SK-N-SH (cell line): ENCODE measurements at regions not wholly inside any gene's neighbourhood (a gene's known extent, or its start where the extent isn't known, plus 50 kb on each side); places are given as distances from the start of the nearest gene placed in this dataset.

ENCODE experiments used
- CTCF ChIA-PET: fragments of 300-600, 350-600 bp; formaldehyde crosslinking; extraction: SDS; loops from one replicate; lab custom pipeline; 2021; lab: Yijun Ruan, JAX
- POLR2A ChIA-PET: fragments of 350-600 bp; sonication (Branson Sonifier 250); formaldehyde crosslinking; extraction: SDS; loops from one replicate; lab custom pipeline; 2020; ENCODE audit warnings: antibody characterized with exemption, inconsistent platforms; lab: Yijun Ruan, JAX
- DNase-seq: peaks from one replicate; pipeline ENCODE4 v3.0.0; 2012
- H2AFZ ChIP-seq: fragments of 200-600 bp; sonication (generic); 2 replicates; pipeline ENCODE4 v1.8.1; 2016; ENCODE audit warnings: antibody characterized with exemption, mild to moderate bottlenecking, low read depth
- H3F3A ChIP-seq: fragments of 200-600 bp; sonication (generic); replicated peaks from 2 replicates; pipeline ENCODE3; 2016; ENCODE audit warnings: antibody characterized with exemption, mild to moderate bottlenecking; ENCODE audit not compliant: insufficient read depth
- H3K27ac ChIP-seq, 2 experiments: fragments of 200-500 bp in 1 of 2; fragments of 200-600 bp in 1 of 2; sonication (Bioruptor generic) in 1 of 2; sonication (generic), shearing (Covaris generic) in 1 of 2; 2 replicates each; pipeline versions ENCODE4 v1.5.1 to v1.6.1; 2014 to 2016; ENCODE audit warnings: low read depth in 2 of 2, inconsistent platforms in 1 of 2, low read length in 1 of 2, mild to moderate bottlenecking in 1 of 2, mixed read lengths in 1 of 2
- H3K27me3 ChIP-seq: fragments of 200-600 bp; sonication (generic), shearing (Covaris generic); 2 replicates; pipeline ENCODE4 v1.6.1; 2016; ENCODE audit warnings: mixed run types; ENCODE audit not compliant: insufficient read depth
- H3K36me3 ChIP-seq, 2 experiments: fragments of 200-500 bp in 1 of 2; fragments of 200-600 bp in 1 of 2; sonication (Bioruptor generic) in 1 of 2; sonication (generic) in 1 of 2; replicated peaks in 1 of 2; 2 replicates each; pipeline versions ENCODE3 to v1.5.1; 2014 to 2016; ENCODE audit warnings: low read length in 1 of 2, mild to moderate bottlenecking in 1 of 2; ENCODE audit not compliant: insufficient read depth in 2 of 2, control insufficient read depth in 1 of 2
- H3K4me1 ChIP-seq, 2 experiments: fragments of 200-500 bp in 1 of 2; fragments of 200-600 bp in 1 of 2; sonication (Bioruptor generic) in 1 of 2; sonication (generic), shearing (Covaris generic) in 1 of 2; 2 replicates each; pipeline versions ENCODE4 v1.5.1 to v1.6.1; 2014 to 2016; ENCODE audit warnings: low read depth in 1 of 2, low read length in 1 of 2, mixed run types in 1 of 2; ENCODE audit not compliant: insufficient read depth in 2 of 2, control insufficient read depth in 1 of 2
- H3K4me2 ChIP-seq: fragments of 200-600 bp; sonication (generic), shearing (Covaris generic); 2 replicates; pipeline ENCODE4 v1.6.1; 2017; ENCODE audit warnings: mixed run types
- H3K4me3 ChIP-seq, 2 experiments: fragments of 200-500 bp in 1 of 2; fragments of 200-600 bp in 1 of 2; sonication (Bioruptor generic) in 1 of 2; sonication (generic), shearing (Covaris generic) in 1 of 2; 2 replicates each; pipeline versions ENCODE4 v1.5.1 to v1.8.1; 2014 to 2016; ENCODE audit warnings: low read depth in 2 of 2, inconsistent platforms in 1 of 2, low read length in 1 of 2, mild to moderate bottlenecking in 1 of 2, mixed read lengths in 1 of 2, moderate library complexity in 1 of 2
- H3K79me2 ChIP-seq: fragments of 200-600 bp; sonication (generic); 2 replicates; pipeline ENCODE4 v1.8.1; 2017; ENCODE audit warnings: mild to moderate bottlenecking; ENCODE audit not compliant: insufficient read depth
- H3K9ac ChIP-seq: fragments of 200-600 bp; sonication (generic); 2 replicates; pipeline ENCODE4 v1.6.1; 2017; ENCODE audit warnings: mixed run types
- H3K9me2 ChIP-seq: fragments of 200-600 bp; sonication (generic); 2 replicates; pipeline ENCODE4 v1.6.1; 2017; ENCODE audit warnings: mixed run types
- H3K9me3 ChIP-seq: fragments of 200-600 bp; sonication (generic); 2 replicates; pipeline ENCODE4 v1.6.1; 2017; ENCODE audit warnings: mixed run types, mild to moderate bottlenecking, moderate library complexity
- H4K20me1 ChIP-seq: fragments of 200-600 bp; sonication (generic); 2 replicates; pipeline ENCODE4 v1.6.1; 2017; ENCODE audit warnings: mild to moderate bottlenecking, mixed run types; ENCODE audit not compliant: insufficient read depth
- CTCF ChIP-seq: fragments of 200-600 bp; sonication (generic); IDR thresholded peaks from 2 replicates; pipeline ENCODE4 v1.6.1; 2017; ENCODE audit warnings: antibody characterized with exemption, mild to moderate bottlenecking, moderate library complexity
- ELF1 ChIP-seq: IDR thresholded peaks from 2 replicates; pipeline ENCODE4 v1.4.0; 2012
- FOSL2 ChIP-seq: IDR thresholded peaks from 2 replicates; pipeline ENCODE4 v1.4.0; 2012; ENCODE audit warnings: low read depth, mild to moderate bottlenecking, moderate library complexity, borderline replicate concordance
- FOXJ3 ChIP-seq: sonication (generic); formaldehyde crosslinking; IDR thresholded peaks from 2 replicates; pipeline ENCODE4 v1.5.1; 2020; ENCODE audit warnings: mild to moderate bottlenecking, missing genetic modification reagents
- GABPA ChIP-seq: IDR thresholded peaks from 2 replicates; pipeline ENCODE4 v1.4.0; 2012; ENCODE audit warnings: low read depth, mild to moderate bottlenecking
- MAX ChIP-seq: IDR thresholded peaks from 2 replicates; pipeline ENCODE4 v1.4.0; 2012; ENCODE audit warnings: low read depth
- PBX3 ChIP-seq: IDR thresholded peaks from 2 replicates; pipeline ENCODE4; 2012
- POLR2AphosphoS5 ChIP-seq: IDR thresholded peaks from 2 replicates; pipeline ENCODE4 v1.6.1; 2012; ENCODE audit warnings: low read depth, low read length
- RAD21 ChIP-seq: IDR thresholded peaks from 2 replicates; pipeline ENCODE4 v1.6.1; 2012; ENCODE audit warnings: mild to moderate bottlenecking, low read length
- RCOR1 ChIP-seq: fragments of 150-350 bp; IDR thresholded peaks from 2 replicates; pipeline ENCODE4 v1.6.1; 2017; ENCODE audit warnings: antibody characterized with exemption, low read length
- RFX5 ChIP-seq: IDR thresholded peaks from 2 replicates; pipeline ENCODE4 v1.6.1; 2012; ENCODE audit warnings: mild to moderate bottlenecking, improper control_type of control experiment, low read length
- SIN3A ChIP-seq: IDR thresholded peaks from 2 replicates; pipeline ENCODE4 v1.6.1; 2012; ENCODE audit warnings: low read depth, mild to moderate bottlenecking, low read length, moderate library complexity, borderline replicate concordance
- TAF1 ChIP-seq: IDR thresholded peaks from 2 replicates; pipeline ENCODE4 v1.6.1; 2012; ENCODE audit warnings: low read depth, mild to moderate bottlenecking, low read length, moderate library complexity, borderline replicate concordance
- TCF12 ChIP-seq: IDR thresholded peaks from 2 replicates; pipeline ENCODE4 v1.4.0; 2012
- ZBTB33 ChIP-seq: IDR thresholded peaks from 2 replicates; pipeline ENCODE4 v1.4.0; 2012; ENCODE audit warnings: low read depth, borderline replicate concordance
- WGBS: methylation state at CpG from one replicate; pipeline ENCODE4 v1.1.6; 2017; ENCODE audit warnings: low lambda C conversion rate; 5-methylcytosine and 5-hydroxymethylcytosine counted together
- TF ChIP-seq, protein P1 (sequence below): fragments of 150-350 bp; IDR thresholded peaks from 2 replicates; pipeline ENCODE4 v1.6.1; 2016; ENCODE audit warnings: mild to moderate bottlenecking, low read depth, low read length
- TF ChIP-seq, protein P2 (sequence below): fragments of 150-350 bp; IDR thresholded peaks from 2 replicates; pipeline ENCODE4 v1.6.1; 2017; ENCODE audit warnings: antibody characterized with exemption, low read length, low read depth, borderline replicate concordance

GRCh38 chr18:50446629-50447028 is 71.8 kb downstream of the SKA1 start:
- ChIA-PET POLR2A (no interaction called here), CTCF (interaction anchor here (0.8 to 1.7 kb wide), 3 partner anchors 13 to 399 kb away, joined by 3 to 4 read pairs (median 3); no protein-coding TSS in a partner anchor)
- H3F3A ChIP-seq, result no peaks in the 10 kb centered on the region
- H3K9me3 ChIP-seq, result no peaks in the 10 kb centered on the region
- no peaks in the 10 kb centered on the region for H3K9me2 ChIP-seq
- no peaks in the 10 kb centered on the region for H4K20me1 ChIP-seq
- no peak overlapping the region for H3K27ac ChIP-seq
- 4% methylated on average over 2 of the region's 2 CpGs for WGBS
- no peaks in the 10 kb centered on the region for H3K79me2 ChIP-seq
- TF ChIP-seq RAD21 (no peak), GABPA (no peak), SIN3A (no peak), TAF1 (no peak), FOSL2 (no peak), RFX5 (no peak)
- TF ChIP-seq, protein P1, sequence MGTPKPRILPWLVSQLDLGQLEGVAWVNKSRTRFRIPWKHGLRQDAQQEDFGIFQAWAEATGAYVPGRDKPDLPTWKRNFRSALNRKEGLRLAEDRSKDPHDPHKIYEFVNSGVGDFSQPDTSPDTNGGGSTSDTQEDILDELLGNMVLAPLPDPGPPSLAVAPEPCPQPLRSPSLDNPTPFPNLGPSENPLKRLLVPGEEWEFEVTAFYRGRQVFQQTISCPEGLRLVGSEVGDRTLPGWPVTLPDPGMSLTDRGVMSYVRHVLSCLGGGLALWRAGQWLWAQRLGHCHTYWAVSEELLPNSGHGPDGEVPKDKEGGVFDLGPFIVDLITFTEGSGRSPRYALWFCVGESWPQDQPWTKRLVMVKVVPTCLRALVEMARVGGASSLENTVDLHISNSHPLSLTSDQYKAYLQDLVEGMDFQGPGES, result no peak
- H2AFZ ChIP-seq, result no peak overlapping the region
- no peak overlapping the region for H3K4me3 ChIP-seq
- no peak for DNase-seq
- H3K4me1 ChIP-seq, result peaks cover 0 to 3% of the 10 kb centered on the region in 2 experiments; a peak in 1 of 4 replicates
- H3K4me2 ChIP-seq, result no peak overlapping the region
- no peaks in the 10 kb centered on the region for H3K36me3 ChIP-seq
- H3K9ac ChIP-seq, result no peak overlapping the region
- H3K27me3 ChIP-seq, result no peaks in the 10 kb centered on the region

DNA sequence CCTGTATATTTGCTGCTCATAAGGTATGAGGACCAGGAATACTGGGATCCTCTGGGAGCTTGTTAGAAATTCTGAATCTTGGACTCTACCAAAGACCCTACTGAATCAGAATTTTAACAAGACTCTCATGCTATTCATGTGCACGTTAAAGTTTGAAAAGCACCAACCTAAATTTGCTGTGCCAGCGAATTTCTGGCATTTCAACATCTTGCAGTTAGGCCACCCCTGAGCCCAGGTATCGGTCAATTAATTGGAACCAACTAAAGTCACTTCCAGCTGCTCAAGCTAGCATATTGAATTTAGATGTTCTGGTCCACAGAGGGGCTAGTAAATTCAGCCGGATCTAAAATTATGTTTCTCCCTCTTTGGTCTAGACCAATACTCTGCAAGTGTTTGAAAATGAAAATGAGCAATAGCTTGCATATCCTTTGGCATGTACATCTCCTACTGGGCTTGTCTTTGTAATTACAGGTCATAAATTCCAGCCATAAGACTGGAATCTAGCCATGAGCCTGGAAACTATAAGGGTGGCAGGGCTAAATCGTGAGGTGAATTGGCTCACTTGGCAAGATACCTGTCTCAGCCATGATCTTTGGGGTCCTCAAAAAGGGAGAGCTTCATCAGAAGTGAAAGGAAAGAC is 72.4 kb downstream of the SKA1 start:
- H3K27me3 ChIP-seq, result no peaks in the 10 kb centered on the region
- ChIA-PET POLR2A (no interaction called here), CTCF (interaction anchor here (0.8 to 2.3 kb wide), 4 partner anchors 12 to 398 kb away, joined by 3 to 12 read pairs (median 4); no protein-coding TSS in a partner anchor)
- H3K27ac ChIP-seq, result no peak overlapping the region
- no peaks in the 10 kb centered on the region for H4K20me1 ChIP-seq
- H3K4me2 ChIP-seq, result no peak overlapping the region
- H3K36me3 ChIP-seq, result no peaks in the 10 kb centered on the region
- H3K79me2 ChIP-seq, result no peaks in the 10 kb centered on the region
- H2AFZ ChIP-seq, result no peak overlapping the region
- TF ChIP-seq, protein P1, result no peak
- TF ChIP-seq PBX3 (no peak), CTCF (no peak), TAF1 (no peak), POLR2AphosphoS5 (no peak), RCOR1 (no peak), RFX5 (no peak), MAX (no peak), ZBTB33 (no peak), FOXJ3 (CRISPR knock-in tag) (no peak), TCF12 (no peak), ELF1 (no peak), RAD21 (no peak)
- TF ChIP-seq, protein P2, sequence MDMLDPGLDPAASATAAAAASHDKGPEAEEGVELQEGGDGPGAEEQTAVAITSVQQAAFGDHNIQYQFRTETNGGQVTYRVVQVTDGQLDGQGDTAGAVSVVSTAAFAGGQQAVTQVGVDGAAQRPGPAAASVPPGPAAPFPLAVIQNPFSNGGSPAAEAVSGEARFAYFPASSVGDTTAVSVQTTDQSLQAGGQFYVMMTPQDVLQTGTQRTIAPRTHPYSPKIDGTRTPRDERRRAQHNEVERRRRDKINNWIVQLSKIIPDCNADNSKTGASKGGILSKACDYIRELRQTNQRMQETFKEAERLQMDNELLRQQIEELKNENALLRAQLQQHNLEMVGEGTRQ, result no peak
- H3K4me1 ChIP-seq, result peaks cover 0 to 3% of the 10 kb centered on the region in 2 experiments; a peak in 1 of 4 replicates
- 12% methylated on average over 5 of the region's 5 CpGs for WGBS
- no peaks in the 10 kb centered on the region for H3K9me2 ChIP-seq
- H3F3A ChIP-seq, result no peaks in the 10 kb centered on the region
- H3K9me3 ChIP-seq, result no peaks in the 10 kb centered on the region
- H3K4me3 ChIP-seq, result no peak overlapping the region
- no peak overlapping the region for H3K9ac ChIP-seq
- no peak for DNase-seq
